ENCODE measurements at regions not wholly inside any gene's neighbourhood (a gene's known extent, or its start where the extent isn't known, plus 50 kb on each side); places are given as distances from the start of the nearest gene placed in this dataset.

- DNase-seq = no peak
These were observed 231.0 kb upstream of the ADGRL2 start for GRCh38 chr1:81569761-81570160.

DNA sequence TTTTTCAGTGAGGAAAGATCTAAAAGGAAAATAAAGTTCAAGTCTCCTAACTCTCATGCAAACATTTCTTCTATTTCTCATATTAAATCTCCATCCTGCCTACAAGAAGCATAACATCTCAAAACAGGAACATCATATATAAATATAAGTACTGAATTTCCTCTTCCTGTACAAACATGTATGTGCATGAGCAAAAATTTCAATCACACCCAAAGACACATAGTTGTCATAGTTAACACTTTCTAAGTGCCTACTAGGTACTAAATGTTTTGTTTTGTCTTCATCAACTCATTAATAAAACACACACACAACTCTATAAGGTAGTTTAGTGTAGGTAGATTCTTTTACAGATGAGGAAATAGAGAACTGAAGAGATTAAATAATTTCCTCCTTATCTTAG is 237.1 kb upstream of the ADGRL2 start:
- DNase-seq = no peak

DNA sequence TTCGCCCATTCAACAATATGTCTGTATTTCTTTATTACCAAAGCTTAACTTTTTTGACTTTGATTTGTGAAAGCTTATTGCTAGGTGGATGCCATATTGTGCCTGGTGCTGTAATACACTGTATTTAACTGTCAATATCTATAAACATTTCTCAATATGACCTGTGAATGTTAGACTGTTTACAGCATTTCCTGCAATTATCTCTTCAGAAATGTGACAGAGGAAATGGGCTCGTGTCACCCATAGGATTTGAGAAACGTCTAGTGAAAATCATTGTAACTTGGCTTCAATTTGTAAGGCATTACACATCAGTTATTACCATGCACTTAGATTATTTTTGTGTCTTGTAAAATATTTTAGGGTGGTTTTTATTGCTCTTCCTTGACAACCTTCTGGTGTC is 237.8 kb upstream of the ADGRL2 start:
- DNase-seq = no peak

DNA sequence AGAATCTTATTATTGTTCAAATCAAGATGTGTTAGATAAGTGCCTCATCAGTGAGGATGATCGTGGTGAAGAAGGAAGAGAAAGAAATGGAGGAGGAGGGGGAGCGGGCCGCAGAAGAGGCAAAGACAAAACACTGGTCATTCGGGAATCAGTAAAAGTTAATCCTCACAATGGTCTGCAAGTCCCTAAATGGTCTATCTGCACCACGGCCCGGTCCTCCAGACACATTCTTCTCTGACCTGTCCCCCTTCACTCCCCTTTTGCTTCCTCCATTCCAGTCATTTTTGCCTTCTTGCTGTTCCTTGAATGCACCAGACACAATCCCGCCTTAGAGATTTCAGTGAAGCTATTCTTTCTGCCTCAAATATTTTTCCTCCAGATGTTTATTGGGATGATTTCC is 240.1 kb upstream of the ADGRL2 start:
- no peak for DNase-seq

GRCh38 chr1:81559662-81560350 is 240.9 kb upstream of the ADGRL2 start:
- DNase-seq = no peak

- no peak for DNase-seq
These were observed 242.2 kb upstream of the ADGRL2 start for GRCh38 chr1:81558291-81559076.

GRCh38 chr1:81556968-81557367 is 243.8 kb upstream of the ADGRL2 start:
- DNase-seq = no peak

- DNase-seq = no peak
These were observed 246.2 kb upstream of the ADGRL2 start for GRCh38 chr1:81554534-81554933.

DNA sequence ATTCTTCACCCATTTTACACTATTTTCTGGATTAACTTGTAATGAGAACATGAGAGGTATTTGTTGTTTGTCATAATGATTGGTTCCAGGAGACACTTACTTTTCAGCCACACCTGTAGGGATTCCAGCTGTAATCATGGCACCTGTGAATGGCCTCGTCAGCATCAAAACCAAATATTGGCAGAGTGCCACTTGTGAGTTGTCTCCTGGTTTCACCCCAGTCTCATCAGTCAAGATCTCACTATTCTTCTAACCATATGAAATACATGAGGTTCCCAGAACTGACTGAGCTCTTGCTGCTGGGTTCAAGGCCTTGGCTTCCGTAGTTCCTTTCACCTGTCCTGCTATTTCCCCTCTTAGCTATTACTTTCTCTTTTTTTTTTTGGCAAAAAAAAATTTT is 246.6 kb upstream of the ADGRL2 start:
- no peak for DNase-seq

DNA sequence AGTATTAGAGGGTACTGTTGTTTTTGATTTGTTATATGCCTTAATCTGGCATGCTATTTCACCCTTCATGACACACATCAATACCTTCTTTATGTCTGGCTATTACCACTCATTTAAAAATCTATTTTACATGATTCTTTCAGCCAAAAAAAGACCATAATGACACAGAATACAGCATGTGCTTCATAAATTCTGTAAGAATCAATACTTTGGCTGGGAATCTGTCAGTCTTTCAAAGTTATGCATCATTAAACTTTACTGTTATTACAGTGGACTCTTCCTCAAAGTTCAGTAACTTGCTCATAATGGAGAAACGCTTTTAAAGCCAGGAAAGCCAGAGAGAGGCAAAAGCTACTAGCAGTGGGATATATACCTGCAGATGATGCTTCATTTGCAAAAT is 247.2 kb upstream of the ADGRL2 start:
- no peak for DNase-seq

- DNase-seq = no peak
These were observed 248.8 kb upstream of the ADGRL2 start for GRCh38 chr1:81551946-81552345.

- no peak for DNase-seq
These were observed 250.0 kb upstream of the ADGRL2 start for GRCh38 chr1:81550753-81551152.

GRCh38 chr1:81549588-81550127 is 251.1 kb upstream of the ADGRL2 start:
- DNase-seq = no peak

GRCh38 chr1:81548918-81549587 is 251.7 kb upstream of the ADGRL2 start:
- DNase-seq = no peak

GRCh38 chr1:81547912-81548303 is 252.8 kb upstream of the ADGRL2 start:
- DNase-seq = no peak

- DNase-seq = no peak
These were observed 253.3 kb upstream of the ADGRL2 start for GRCh38 chr1:81547261-81547911.

- no peak for DNase-seq
These were observed 255.0 kb upstream of the ADGRL2 start for GRCh38 chr1:81545734-81546133.

DNA sequence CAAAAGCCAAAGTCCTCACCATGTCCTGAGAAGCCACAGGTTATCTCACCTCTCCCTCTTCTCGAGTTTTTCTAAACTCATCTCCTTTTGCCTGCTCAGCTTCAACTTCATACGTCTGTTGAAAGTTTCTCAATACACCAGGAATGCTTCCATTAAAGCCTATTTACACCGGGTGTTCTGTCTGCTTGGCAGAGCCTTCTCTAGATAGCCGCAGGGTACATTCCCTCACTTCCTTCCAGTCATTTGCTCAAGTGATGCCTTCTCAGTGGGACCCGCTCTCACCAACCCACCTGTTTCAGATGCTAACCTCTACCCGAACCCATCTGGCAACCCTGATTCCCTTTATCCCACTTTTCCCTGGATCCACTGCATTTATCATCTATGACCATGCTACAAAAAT is 257.0 kb upstream of the ADGRL2 start:
- no peak for DNase-seq

- DNase-seq = no peak
These were observed 258.5 kb upstream of the ADGRL2 start for GRCh38 chr1:81542196-81542595.

DNA sequence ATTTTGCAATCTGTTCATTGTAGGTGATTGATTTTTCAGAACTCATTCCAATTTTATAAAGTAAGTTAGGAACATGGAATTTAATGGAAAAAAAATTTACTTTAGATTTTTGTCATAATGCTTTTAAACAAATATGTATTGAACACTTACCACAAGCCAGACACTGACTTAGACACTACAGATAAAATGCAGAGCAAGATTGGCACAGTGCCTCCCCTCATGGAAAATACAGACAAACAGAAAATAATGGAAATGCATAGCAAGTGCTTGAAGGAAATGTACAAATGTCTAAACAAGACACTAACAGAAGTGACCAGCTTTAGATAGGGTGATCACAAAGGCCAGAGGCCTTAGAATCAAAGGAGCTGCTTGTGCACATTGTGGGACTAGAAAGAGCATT is 260.5 kb upstream of the ADGRL2 start:
- no peak for DNase-seq

DNA sequence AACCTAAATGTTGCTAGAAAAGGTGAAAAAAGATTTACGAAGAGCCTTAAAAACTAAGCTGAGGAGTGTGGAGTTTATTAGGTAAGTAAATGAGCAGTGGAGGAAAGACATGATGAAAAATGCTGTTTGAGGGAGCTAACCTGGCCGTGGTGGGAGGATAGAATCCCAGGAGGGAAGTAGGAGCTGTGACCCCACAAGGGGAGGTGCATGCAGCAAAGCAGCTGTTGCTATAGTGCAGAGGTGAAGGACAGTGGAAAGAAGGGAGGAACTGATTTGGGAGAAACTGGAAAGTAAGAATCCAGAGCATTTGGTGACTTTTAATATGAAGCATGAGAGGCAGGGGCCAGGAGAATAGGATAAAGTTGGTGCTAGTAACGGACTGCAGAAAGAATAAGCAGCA is 271.7 kb upstream of the ADGRL2 start:
- DNase-seq = no peak

- DNase-seq = no peak
These were observed 275.6 kb upstream of the ADGRL2 start for GRCh38 chr1:81525085-81525484.

DNA sequence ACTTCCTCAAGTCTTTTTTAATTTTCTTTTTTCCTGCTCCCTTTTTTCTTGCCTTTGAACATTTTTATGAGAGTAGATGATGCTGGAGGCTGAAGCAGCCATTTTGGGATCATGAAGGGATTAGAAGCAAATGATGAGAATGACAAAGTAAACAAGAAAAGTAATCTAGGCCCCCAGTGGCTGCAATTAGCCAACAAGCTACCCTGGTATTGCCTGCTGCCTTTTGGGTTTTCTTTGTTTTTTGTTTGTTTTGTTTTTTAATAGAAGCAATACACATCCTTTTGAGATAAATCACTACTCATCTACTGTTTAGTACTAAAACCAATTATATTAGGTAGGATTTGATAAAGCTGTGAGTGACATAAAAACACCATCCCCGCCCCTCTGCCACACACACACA is 280.7 kb upstream of the ADGRL2 start:
- DNase-seq = no peak
